ENCODE measurements at regions not wholly inside any gene's neighbourhood (a gene's known extent, or its start where the extent isn't known, plus 50 kb on each side); places are given as distances from the start of the nearest gene placed in this dataset.

GRCh38 chr4:177574446-177574845 is 132.2 kb upstream of the AGA start:
- no peak for DNase-seq

GRCh38 chr4:177579649-177580048 is 137.4 kb upstream of the AGA start:
- DNase-seq = no peak

- no peak for DNase-seq
These were observed 140.8 kb upstream of the AGA start for GRCh38 chr4:177582992-177583391.

GRCh38 chr4:177587989-177588388 is 145.8 kb upstream of the AGA start:
- DNase-seq = no peak

GRCh38 chr4:177595386-177595785 is 153.1 kb upstream of the AGA start:
- no peak for DNase-seq

GRCh38 chr4:177596035-177596434 is 153.8 kb upstream of the AGA start:
- no peak for DNase-seq

GRCh38 chr4:177596991-177597390 is 154.8 kb upstream of the AGA start:
- no peak for DNase-seq

- no peak for DNase-seq
These were observed 163.0 kb upstream of the AGA start for GRCh38 chr4:177605252-177605651.

GRCh38 chr4:177607111-177607573 is 164.9 kb upstream of the AGA start:
- DNase-seq = no peak

GRCh38 chr4:177611974-177612664 is 169.9 kb upstream of the AGA start:
- DNase-seq = no peak

- DNase-seq = no peak
These were observed 170.4 kb upstream of the AGA start for GRCh38 chr4:177612684-177613083.

GRCh38 chr4:177632481-177632880 is 190.2 kb upstream of the AGA start:
- DNase-seq = no peak

GRCh38 chr4:177638871-177639270 is 196.6 kb upstream of the AGA start:
- DNase-seq = no peak

GRCh38 chr4:177640864-177641263 is 198.6 kb upstream of the AGA start:
- no peak for DNase-seq

- DNase-seq = no peak
These were observed 218.0 kb upstream of the AGA start for GRCh38 chr4:177660223-177660622.

- DNase-seq = no peak
These were observed 225.4 kb upstream of the AGA start for GRCh38 chr4:177667687-177668086.

- no peak for DNase-seq
These were observed 229.2 kb upstream of the AGA start for GRCh38 chr4:177671387-177671786.

- DNase-seq = no peak
These were observed 229.6 kb upstream of the AGA start for GRCh38 chr4:177671845-177672244.

GRCh38 chr4:177673985-177674489 is 231.8 kb upstream of the AGA start:
- DNase-seq = no peak

- no peak for DNase-seq
These were observed 238.1 kb upstream of the AGA start for GRCh38 chr4:177680308-177680707.

GRCh38 chr4:177681902-177682301 is 239.7 kb upstream of the AGA start:
- no peak for DNase-seq

- DNase-seq = no peak
These were observed 244.9 kb upstream of the AGA start for GRCh38 chr4:177687117-177687516.

GRCh38 chr4:177692907-177693306 is 250.7 kb upstream of the AGA start:
- DNase-seq = no peak

- no peak for DNase-seq
These were observed 254.3 kb upstream of the AGA start for GRCh38 chr4:177696438-177696966.
